Vagina (tissue), 2 donors: ENCODE measurements at regions not wholly inside any gene's neighbourhood (a gene's known extent, or its start where the extent isn't known, plus 50 kb on each side); places are given as distances from the start of the nearest gene placed in this dataset.

Experiments
- DNase-seq, 2 donors: peaks; one replicate each; pipeline ENCODE4 v3.0.0-alpha.2; 2017; ENCODE audit errors: extremely low spot score in 2 of 2
- H3K27ac ChIP-seq: fragments of 200-600 bp; sonication (generic); one replicate; pipeline ENCODE4 v1.5.1; 2019
- H3K27me3 ChIP-seq: fragments of 200-600 bp; sonication (generic); one replicate; pipeline ENCODE4 v1.5.1; 2019
- H3K36me3 ChIP-seq, 2 donors: fragments of 200-600 bp; sonication (generic); one replicate each; pipeline ENCODE4 v1.5.1; 2017 to 2019
- H3K4me1 ChIP-seq: fragments of 200-600 bp; sonication (generic); one replicate; pipeline ENCODE4 v1.5.1; 2019
- H3K4me3 ChIP-seq, 2 donors: fragments of 200-600 bp; sonication (generic); 1 replicate in 1 of 2; 2 replicates in 1 of 2; pipeline ENCODE4 v1.5.1; 2016 to 2019
- H3K9me3 ChIP-seq: fragments of 200-600 bp; sonication (generic); one replicate; pipeline ENCODE4 v1.5.1; 2019
- POLR2A ChIP-seq, 2 donors: fragments of 450-650 bp; IDR thresholded peaks; one replicate each; pipeline ENCODE4 v1.6.1; 2017; ENCODE audit warnings: antibody characterized with exemption in 2 of 2, mild to moderate bottlenecking in 2 of 2, moderate library complexity in 2 of 2
- POLR2AphosphoS5 ChIP-seq, 2 donors: sonication (generic); formaldehyde crosslinking; IDR thresholded peaks; one replicate each; pipeline ENCODE4 v1.9.0; 2017; ENCODE audit warnings: antibody characterized with exemption in 2 of 2, mild to moderate bottlenecking in 2 of 2, low read depth in 1 of 2; ENCODE audit not compliant: insufficient read depth in 1 of 2
- intact Hi-C: fragments of 100-400 bp; cut with DNase I; formaldehyde crosslinking; loops from one replicate; pipeline ENCODE4 v1.15.1; 2023
- TF ChIP-seq, protein P1 (sequence below), 3 experiments: fragments of 450-650 bp in 2 of 3; fragments of 200-600 bp in 1 of 3; sonication (generic) in 1 of 3; IDR thresholded peaks; one replicate each; pipeline ENCODE4 v1.5.1; 2017 to 2019; ENCODE audit warnings: antibody characterized with exemption in 3 of 3, mild to moderate bottlenecking in 2 of 3, moderate library complexity in 2 of 3

- Histone ChIP-seq H3K27me3 (no peaks in the 10 kb centered on the region), H3K4me1 (no peaks in the 10 kb centered on the region), H3K4me3 (no peak overlapping the region), H3K9me3 (no peaks in the 10 kb centered on the region), H3K36me3 (no peaks in the 10 kb centered on the region), H3K27ac (no peak overlapping the region)
- DNase-seq = no peak
- TF ChIP-seq, protein P1, sequence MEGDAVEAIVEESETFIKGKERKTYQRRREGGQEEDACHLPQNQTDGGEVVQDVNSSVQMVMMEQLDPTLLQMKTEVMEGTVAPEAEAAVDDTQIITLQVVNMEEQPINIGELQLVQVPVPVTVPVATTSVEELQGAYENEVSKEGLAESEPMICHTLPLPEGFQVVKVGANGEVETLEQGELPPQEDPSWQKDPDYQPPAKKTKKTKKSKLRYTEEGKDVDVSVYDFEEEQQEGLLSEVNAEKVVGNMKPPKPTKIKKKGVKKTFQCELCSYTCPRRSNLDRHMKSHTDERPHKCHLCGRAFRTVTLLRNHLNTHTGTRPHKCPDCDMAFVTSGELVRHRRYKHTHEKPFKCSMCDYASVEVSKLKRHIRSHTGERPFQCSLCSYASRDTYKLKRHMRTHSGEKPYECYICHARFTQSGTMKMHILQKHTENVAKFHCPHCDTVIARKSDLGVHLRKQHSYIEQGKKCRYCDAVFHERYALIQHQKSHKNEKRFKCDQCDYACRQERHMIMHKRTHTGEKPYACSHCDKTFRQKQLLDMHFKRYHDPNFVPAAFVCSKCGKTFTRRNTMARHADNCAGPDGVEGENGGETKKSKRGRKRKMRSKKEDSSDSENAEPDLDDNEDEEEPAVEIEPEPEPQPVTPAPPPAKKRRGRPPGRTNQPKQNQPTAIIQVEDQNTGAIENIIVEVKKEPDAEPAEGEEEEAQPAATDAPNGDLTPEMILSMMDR (IDR thresholded peaks at IDR 0.05) = no peak
- no peak for TF ChIP-seq POLR2A (IDR thresholded peaks at IDR 0.05)
- no peak for TF ChIP-seq POLR2AphosphoS5 (IDR thresholded peaks at IDR 0.05; ENCODE audit: insufficient read depth in 1 of 2, low read depth in 1 of 2)
- intact Hi-C loops = no loop called here
Observed at GRCh38 chr5:93053825-93054224, 527.2 kb downstream of the NR2F1-AS1 start.

GRCh38 chr5:93048858-93049257, 532.2 kb downstream of the NR2F1-AS1 start:
- no peaks in the 10 kb centered on the region for H3K4me1 ChIP-seq
- no peak for DNase-seq
- H3K4me3 ChIP-seq = no peak overlapping the region
- no peak overlapping the region for H3K27ac ChIP-seq
- intact Hi-C loops = no loop called here
- H3K9me3 ChIP-seq = no peaks in the 10 kb centered on the region
- no peaks in the 10 kb centered on the region for H3K36me3 ChIP-seq
- TF ChIP-seq POLR2AphosphoS5 (IDR thresholded peaks at IDR 0.05; ENCODE audit: insufficient read depth in 1 of 2, low read depth in 1 of 2) (no peak), POLR2A (IDR thresholded peaks at IDR 0.05) (no peak)
- TF ChIP-seq, protein P1 (IDR thresholded peaks at IDR 0.05) = no peak
- H3K27me3 ChIP-seq = no peaks in the 10 kb centered on the region

GRCh38 chr5:93044859-93045666, 536.0 kb downstream of the NR2F1-AS1 start:
- H3K4me1 ChIP-seq = no peaks in the 10 kb centered on the region
- TF ChIP-seq, protein P1 (IDR thresholded peaks at IDR 0.05) = no peak
- TF ChIP-seq POLR2A (IDR thresholded peaks at IDR 0.05) (no peak), POLR2AphosphoS5 (IDR thresholded peaks at IDR 0.05; ENCODE audit: insufficient read depth in 1 of 2, low read depth in 1 of 2) (no peak)
- DNase-seq = no peak
- no peaks in the 10 kb centered on the region for H3K27me3 ChIP-seq
- H3K36me3 ChIP-seq = no peaks in the 10 kb centered on the region
- intact Hi-C loops = no loop called here
- H3K4me3 ChIP-seq = no peak overlapping the region
- H3K27ac ChIP-seq = no peak overlapping the region
- no peaks in the 10 kb centered on the region for H3K9me3 ChIP-seq

GRCh38 chr5:93039888-93040287, 541.1 kb downstream of the NR2F1-AS1 start:
- Histone ChIP-seq H3K27me3 (no peaks in the 10 kb centered on the region), H3K4me1 (no peaks in the 10 kb centered on the region), H3K4me3 (no peak overlapping the region), H3K36me3 (no peaks in the 10 kb centered on the region), H3K9me3 (no peaks in the 10 kb centered on the region), H3K27ac (no peak overlapping the region)
- intact Hi-C loops = no loop called here
- no peak for DNase-seq
- TF ChIP-seq POLR2A (IDR thresholded peaks at IDR 0.05) (no peak), POLR2AphosphoS5 (IDR thresholded peaks at IDR 0.05; ENCODE audit: insufficient read depth in 1 of 2, low read depth in 1 of 2) (no peak)
- TF ChIP-seq, protein P1 (IDR thresholded peaks at IDR 0.05) = no peak
